ENCODE measurements at regions not wholly inside any gene's neighbourhood (a gene's known extent, or its start where the extent isn't known, plus 50 kb on each side); places are given as distances from the start of the nearest gene placed in this dataset.

DNA sequence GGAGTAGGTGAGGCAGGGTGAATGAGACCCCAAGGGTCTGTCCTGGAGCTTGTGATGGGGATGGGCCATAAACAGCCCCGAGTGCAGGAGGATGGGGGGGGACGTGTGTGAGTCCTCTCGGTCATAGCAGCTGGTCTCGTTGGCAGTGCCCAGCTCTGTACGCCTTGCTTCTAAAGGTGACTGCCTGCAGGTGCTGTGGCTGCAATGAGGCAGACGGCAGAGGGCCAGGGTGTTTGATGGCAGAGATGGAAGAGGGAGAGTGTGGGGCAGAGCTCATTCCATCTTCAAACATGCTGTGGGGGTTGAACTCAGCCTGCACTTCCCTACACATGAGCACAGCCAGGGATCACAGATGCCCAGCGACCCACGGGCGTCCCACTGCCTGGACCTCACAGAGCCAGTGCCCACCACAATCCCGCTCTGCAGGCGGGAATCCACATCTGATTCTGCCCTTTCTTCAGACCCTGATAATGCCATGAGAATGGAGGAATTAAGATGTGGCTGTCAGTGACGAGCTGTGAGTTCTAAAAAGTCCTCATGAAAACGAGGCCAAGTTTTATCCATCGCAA lies 123.3 kb upstream of the CDH4 start:
- Mint-ChIP-seq H3K4me3 (no peak overlapping the region), H3K27me3 (ENCODE audit: low read depth) (peaks cover 2% of the 10 kb centered on the region), H3K36me3 (ENCODE audit: low read depth) (no peaks in the 10 kb centered on the region), H3K27ac (ENCODE audit: unreplicated experiment) (no peak overlapping the region), H3K9me3 (no peaks in the 10 kb centered on the region), H3K4me1 (peaks cover 10% of the 10 kb centered on the region)
- no peak for DNase-seq (ENCODE audit: low read depth, low spot score)
- TF ChIP-seq, protein P1, sequence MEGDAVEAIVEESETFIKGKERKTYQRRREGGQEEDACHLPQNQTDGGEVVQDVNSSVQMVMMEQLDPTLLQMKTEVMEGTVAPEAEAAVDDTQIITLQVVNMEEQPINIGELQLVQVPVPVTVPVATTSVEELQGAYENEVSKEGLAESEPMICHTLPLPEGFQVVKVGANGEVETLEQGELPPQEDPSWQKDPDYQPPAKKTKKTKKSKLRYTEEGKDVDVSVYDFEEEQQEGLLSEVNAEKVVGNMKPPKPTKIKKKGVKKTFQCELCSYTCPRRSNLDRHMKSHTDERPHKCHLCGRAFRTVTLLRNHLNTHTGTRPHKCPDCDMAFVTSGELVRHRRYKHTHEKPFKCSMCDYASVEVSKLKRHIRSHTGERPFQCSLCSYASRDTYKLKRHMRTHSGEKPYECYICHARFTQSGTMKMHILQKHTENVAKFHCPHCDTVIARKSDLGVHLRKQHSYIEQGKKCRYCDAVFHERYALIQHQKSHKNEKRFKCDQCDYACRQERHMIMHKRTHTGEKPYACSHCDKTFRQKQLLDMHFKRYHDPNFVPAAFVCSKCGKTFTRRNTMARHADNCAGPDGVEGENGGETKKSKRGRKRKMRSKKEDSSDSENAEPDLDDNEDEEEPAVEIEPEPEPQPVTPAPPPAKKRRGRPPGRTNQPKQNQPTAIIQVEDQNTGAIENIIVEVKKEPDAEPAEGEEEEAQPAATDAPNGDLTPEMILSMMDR (conservative IDR thresholded peaks at IDR 0.05), result no peak

DNA sequence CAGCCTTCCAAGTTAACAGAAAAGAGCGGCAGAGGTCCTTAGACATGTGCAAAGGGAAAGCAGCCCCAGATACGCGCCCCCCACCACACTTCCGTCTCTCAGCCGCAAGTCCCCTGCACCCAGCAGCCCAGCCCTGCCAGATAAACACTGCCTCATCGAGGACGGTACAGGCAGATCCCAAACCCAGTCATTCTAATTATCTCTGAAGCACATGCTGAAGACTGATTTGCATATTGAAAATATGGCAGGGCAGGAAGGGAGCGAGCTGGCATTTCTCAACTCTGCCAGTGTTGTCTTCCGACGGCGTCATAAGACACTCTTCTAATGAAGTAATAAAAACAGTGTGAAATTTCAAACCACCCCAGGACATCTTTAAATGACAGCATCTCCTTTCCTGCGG lies 122.8 kb upstream of the CDH4 start:
- peaks cover 14% of the 10 kb centered on the region for H3K4me1 Mint-ChIP-seq
- H3K27ac Mint-ChIP-seq (ENCODE audit: unreplicated experiment), result no peak overlapping the region
- H3K36me3 Mint-ChIP-seq (ENCODE audit: low read depth), result no peaks in the 10 kb centered on the region
- H3K9me3 Mint-ChIP-seq, result no peaks in the 10 kb centered on the region
- H3K4me3 Mint-ChIP-seq, result no peak overlapping the region
- TF ChIP-seq, protein P1 (conservative IDR thresholded peaks at IDR 0.05), result no peak
- no peak for DNase-seq (ENCODE audit: low read depth, low spot score)
- peaks cover 6% of the 10 kb centered on the region for H3K27me3 Mint-ChIP-seq (ENCODE audit: low read depth)

DNA sequence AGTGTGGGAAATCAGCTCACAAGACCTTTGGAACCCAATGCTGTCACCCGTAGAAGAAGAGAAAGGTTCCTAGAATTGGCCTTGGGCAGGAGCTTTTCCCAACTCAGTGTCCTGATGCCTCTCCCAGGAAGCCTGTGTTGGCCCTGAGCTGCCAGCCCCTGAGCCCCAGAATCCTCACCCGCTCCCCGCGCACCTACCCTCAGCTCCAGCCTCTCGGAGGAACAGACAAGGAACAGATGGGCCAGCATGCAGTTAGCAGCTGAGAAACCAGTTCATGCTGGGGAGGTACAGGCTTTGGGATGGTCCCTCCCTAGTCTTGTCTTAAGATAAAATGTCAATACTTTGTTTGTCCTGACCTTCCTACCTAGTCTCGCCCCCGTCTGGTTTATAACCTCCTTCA lies 121.9 kb upstream of the CDH4 start:
- H3K4me3 Mint-ChIP-seq, result no peak overlapping the region
- H3K27ac Mint-ChIP-seq (ENCODE audit: unreplicated experiment), result no peak overlapping the region
- no peaks in the 10 kb centered on the region for H3K9me3 Mint-ChIP-seq
- TF ChIP-seq, protein P1 (conservative IDR thresholded peaks at IDR 0.05), result no peak
- H3K4me1 Mint-ChIP-seq, result peaks cover 22% of the 10 kb centered on the region
- no peak for DNase-seq (ENCODE audit: low read depth, low spot score)
- no peaks in the 10 kb centered on the region for H3K36me3 Mint-ChIP-seq (ENCODE audit: low read depth)
- peaks cover 8% of the 10 kb centered on the region for H3K27me3 Mint-ChIP-seq (ENCODE audit: low read depth)

DNA sequence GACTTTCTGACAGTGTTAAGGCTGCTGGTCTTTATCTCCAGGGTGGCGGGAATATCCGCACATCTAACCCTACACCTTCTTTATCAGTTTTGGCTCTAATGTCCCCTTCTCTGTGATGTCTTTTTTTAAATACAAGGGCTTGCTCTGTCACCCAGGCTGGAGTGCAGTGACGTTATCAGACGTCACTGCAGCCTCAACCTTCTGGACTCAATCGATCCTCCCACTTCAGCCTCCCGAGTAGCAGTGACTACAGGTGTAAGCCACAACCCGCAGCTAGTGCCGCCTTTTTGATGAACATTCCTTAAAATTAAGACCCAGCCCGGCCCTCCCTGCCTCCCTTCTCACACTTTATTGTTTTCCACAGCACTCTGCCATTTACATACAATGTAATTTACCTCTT lies 120.1 kb upstream of the CDH4 start:
- Mint-ChIP-seq H3K4me3 (no peak overlapping the region), H3K9me3 (no peaks in the 10 kb centered on the region), H3K36me3 (ENCODE audit: low read depth) (no peaks in the 10 kb centered on the region), H3K27ac (ENCODE audit: unreplicated experiment) (no peak overlapping the region), H3K4me1 (peaks cover 31% of the 10 kb centered on the region), H3K27me3 (ENCODE audit: low read depth) (peaks cover 12% of the 10 kb centered on the region)
- TF ChIP-seq, protein P1 (conservative IDR thresholded peaks at IDR 0.05), result no peak
- no peak for DNase-seq (ENCODE audit: low read depth, low spot score)

DNA sequence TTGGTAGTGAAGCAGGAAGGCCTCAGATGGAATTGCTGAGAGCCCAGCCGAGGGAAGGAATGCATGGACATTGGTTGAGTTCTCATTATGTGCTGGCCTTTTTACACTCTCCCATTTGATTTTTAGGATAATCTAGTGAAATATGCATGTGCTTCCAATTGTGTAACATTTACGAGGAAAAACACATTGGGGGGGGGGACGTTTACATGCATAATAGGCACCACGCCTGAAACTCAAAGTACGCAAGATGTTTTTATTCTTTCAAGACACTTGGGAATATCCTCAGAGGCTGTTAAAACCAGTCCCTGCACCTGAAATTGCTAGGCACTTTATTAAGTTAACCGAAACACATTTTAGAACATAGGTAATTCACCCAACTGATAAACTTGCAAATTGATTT lies 118.5 kb upstream of the CDH4 start:
- peaks cover 12% of the 10 kb centered on the region for H3K27me3 Mint-ChIP-seq (ENCODE audit: low read depth)
- H3K9me3 Mint-ChIP-seq, result no peaks in the 10 kb centered on the region

More for the DNA sequence above, 118.5 kb upstream of the CDH4 start:
- Mint-ChIP-seq H3K36me3 (ENCODE audit: low read depth) (no peaks in the 10 kb centered on the region), H3K4me3 (no peak overlapping the region), H3K4me1 (peaks cover 36% of the 10 kb centered on the region), H3K27ac (ENCODE audit: unreplicated experiment) (no peak overlapping the region)
- TF ChIP-seq, protein P1 (conservative IDR thresholded peaks at IDR 0.05), result no peak
- DNase-seq (ENCODE audit: low read depth, low spot score), result no peak

All from neural crest cell (in vitro differentiated cells).